GM12872 (cell line): ENCODE measurements at regions not wholly inside any gene's neighbourhood (a gene's known extent, or its start where the extent isn't known, plus 50 kb on each side); places are given as distances from the start of the nearest gene placed in this dataset.

ENCODE experiments used
- TF ChIP-seq, protein P1 (sequence below): IDR thresholded peaks from 3 replicates; pipeline ENCODE4 v1.5.1; 2011; ENCODE audit warnings: low read depth, mild to moderate bottlenecking, low read length, moderate library complexity; ENCODE audit not compliant: insufficient read depth

GRCh38 chr2:13135369-13135768 lies 418.6 kb downstream of the TRIB2 start:
- TF ChIP-seq, protein P1, sequence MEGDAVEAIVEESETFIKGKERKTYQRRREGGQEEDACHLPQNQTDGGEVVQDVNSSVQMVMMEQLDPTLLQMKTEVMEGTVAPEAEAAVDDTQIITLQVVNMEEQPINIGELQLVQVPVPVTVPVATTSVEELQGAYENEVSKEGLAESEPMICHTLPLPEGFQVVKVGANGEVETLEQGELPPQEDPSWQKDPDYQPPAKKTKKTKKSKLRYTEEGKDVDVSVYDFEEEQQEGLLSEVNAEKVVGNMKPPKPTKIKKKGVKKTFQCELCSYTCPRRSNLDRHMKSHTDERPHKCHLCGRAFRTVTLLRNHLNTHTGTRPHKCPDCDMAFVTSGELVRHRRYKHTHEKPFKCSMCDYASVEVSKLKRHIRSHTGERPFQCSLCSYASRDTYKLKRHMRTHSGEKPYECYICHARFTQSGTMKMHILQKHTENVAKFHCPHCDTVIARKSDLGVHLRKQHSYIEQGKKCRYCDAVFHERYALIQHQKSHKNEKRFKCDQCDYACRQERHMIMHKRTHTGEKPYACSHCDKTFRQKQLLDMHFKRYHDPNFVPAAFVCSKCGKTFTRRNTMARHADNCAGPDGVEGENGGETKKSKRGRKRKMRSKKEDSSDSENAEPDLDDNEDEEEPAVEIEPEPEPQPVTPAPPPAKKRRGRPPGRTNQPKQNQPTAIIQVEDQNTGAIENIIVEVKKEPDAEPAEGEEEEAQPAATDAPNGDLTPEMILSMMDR: no peak

- TF ChIP-seq, protein P1: no peak
Measured at GRCh38 chr2:13135856-13136255, 419.1 kb downstream of the TRIB2 start.

DNA sequence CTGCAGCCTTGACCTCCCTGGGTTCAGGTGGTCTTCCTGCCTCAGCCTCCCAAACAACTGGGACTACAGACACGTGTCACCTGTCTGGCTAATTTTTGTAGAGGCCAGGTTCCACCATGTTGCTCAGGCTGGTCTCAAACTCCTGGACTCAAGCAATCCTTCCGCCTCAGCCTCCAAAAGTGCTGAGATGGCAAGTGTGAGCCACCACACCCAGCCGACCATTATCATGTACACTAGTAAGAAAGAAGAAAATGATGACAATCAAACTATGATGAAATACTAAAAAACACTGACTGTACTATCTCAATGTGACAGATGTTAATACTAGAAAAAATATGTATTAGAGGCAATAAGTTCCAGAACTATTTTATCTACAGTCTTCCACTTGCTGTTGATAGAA lies 420.9 kb downstream of the TRIB2 start:
- TF ChIP-seq, protein P1: no peak

DNA sequence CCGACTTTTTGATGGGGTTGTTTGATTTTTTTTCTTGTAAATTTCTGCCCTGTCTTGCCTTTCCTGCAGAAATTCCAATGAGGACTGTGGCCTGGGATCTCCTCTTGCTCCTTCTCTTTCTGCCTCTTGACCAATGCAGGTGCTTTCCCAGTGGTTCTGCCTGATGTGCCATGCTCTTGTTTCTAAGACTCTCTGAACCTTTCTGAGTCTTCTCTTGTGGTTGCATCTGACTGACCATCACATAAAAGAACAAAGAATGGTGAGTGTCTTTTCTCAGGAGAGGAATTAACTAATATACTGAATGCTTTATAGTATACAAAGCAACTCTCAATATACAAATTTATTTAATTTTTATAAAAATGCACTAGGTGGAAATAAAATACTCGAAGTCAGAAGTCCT lies 424.6 kb downstream of the TRIB2 start:
- TF ChIP-seq, protein P1: no peak

DNA sequence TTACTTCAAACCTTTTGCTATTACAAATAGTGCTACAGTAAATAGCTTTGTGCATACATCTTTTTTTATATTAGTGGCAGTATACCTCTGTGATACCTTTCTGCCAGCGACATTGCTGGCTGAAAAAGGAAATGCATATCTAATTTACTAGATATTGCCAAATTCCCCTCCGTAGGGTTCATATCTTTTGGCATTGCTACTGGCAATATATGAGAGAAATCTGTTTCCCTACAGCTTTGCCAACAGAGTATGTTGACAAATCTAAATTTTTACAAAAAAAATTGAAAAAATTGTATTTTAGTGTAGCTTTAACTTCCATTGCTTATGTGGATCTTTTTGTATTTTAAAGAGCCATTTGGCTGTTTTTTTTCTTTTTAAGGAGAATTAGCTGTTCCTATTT lies 426.7 kb downstream of the TRIB2 start:
- TF ChIP-seq, protein P1: no peak

GRCh38 chr2:13156916-13157315 lies 440.2 kb downstream of the TRIB2 start:
- TF ChIP-seq, protein P1: no peak

- TF ChIP-seq, protein P1: no peak
Measured at GRCh38 chr2:13158466-13158865, 441.7 kb downstream of the TRIB2 start.

DNA sequence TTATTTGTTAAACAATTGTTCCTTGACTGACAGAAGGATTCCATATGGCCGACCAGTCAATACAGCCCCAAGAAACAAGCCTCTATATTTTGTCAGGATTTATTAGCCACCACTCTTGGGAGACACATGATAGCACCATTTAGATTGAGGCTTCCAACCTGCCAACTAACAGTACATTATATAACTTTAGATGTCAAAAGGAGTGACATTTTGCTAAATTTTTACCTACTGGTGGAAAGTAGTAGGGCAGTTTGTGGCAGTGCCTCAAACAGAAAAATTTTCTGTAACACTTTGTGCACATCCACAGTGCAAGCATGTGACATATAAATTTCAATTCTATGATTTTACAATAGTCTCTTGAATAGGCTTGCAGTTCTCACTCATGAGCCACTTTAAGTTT lies 464.0 kb downstream of the TRIB2 start:
- TF ChIP-seq, protein P1: no peak
